HG02852 (cell line): ENCODE measurements at regions not wholly inside any gene's neighbourhood (a gene's known extent, or its start where the extent isn't known, plus 50 kb on each side); places are given as distances from the start of the nearest gene placed in this dataset.

Experiments used
- ATAC-seq: cut with Tn5 transposase; IDR thresholded peaks from one replicate; pipeline ENCODE4 v1.9.1; 2021; ENCODE audit warnings: mild to moderate bottlenecking, moderate library complexity; ENCODE audit not compliant: unreplicated experiment

DNA sequence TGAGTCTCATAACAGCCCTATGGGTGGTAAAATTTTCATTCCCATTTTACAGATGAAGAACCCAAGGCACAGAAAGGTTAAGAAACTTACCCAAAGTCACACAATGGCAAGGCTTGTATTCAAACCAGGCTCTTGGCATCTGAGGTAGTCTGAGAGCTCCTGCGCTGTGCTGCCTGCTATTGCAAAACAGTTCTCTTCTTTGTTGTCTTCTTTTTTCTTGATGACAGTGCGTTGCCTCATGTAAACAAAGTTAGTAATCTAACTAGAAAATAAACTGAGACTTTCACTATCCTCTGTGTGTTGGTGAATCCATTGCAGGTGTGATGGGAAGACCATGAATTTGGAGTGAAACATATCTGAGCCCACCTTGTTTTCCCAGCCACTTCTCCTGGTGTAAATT is 240.8 kb downstream of the PTEN start:
- no peak for ATAC-seq

GRCh38 chr10:88106366-88106765 is 242.9 kb downstream of the PTEN start:
- ATAC-seq = no peak

GRCh38 chr10:88107296-88108097 is 244.1 kb downstream of the PTEN start:
- no peak for ATAC-seq

GRCh38 chr10:88108115-88108610 is 244.7 kb downstream of the PTEN start:
- ATAC-seq = peak; percentile 49

GRCh38 chr10:88110355-88110754 is 246.9 kb downstream of the PTEN start:
- peak; percentile 29 for ATAC-seq

GRCh38 chr10:88110822-88111221 is 247.4 kb downstream of the PTEN start:
- ATAC-seq = no peak

DNA sequence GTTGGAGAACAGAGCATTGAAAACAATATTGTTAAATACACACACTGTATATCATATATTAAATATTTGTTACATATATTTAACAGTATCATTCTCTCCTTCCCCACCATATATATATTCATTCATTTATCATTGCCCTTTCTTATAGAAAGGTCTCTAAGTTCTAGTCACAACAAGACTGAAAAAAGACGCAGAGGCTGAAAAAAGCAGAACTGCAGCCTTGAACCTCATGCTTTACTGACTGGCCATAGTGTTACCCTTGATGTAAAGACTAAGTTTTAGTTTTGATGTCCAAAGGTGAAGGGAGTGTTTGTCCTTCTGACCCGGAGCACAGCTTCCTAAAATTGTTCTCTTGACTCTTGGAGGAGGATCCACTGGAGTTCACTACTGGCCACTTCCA is 247.9 kb downstream of the PTEN start:
- no peak for ATAC-seq

DNA sequence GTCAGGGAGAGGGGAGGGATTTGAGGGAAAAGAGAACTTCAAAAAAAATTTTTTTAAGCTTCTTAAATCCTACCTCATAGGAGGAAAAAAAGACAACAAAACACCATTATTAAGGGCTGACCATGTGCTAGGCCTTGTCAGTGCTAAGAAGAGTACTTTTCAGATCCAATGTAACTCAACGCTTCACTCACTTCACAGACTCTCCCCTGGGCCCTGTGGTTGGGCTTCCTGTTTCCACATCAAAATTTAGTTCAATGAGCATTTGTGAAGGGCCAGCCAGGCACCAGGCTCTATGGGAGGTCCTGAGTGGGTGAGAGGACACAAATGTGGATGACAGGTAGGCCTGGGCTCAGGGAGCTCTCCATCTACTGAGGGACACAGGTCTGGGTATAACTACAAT is 249.8 kb downstream of the PTEN start:
- ATAC-seq = no peak

DNA sequence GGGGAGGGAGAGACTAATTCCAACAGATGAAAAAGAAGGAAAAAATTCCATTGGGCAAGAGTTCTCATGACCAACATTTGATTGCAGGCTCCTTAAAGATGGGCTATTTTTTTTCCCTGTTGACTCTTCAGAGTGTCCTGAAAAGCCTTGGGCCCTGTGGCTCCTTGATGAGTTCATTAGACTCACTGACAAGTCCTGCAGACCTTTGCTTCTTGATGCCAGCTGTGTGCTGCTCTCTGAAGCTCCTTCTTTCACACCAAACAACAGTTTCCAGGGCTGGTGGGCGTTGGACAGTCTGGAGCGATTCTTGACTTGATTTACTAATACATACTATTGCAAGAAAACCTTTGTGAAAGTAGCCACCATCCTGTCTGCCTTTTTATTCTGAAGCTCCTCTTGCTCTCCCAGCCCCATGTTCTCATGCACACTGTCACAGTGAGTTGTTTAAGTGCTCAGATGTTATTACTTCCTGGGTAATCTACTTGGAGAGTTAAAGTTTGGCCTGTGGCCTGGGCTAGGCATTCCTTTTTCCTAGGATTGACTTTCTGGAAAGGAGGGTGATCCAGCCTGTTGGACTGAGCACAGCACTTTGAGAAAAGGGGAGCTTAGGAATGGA is 250.3 kb downstream of the PTEN start:
- ATAC-seq = no peak

GRCh38 chr10:88114368-88114767 is 250.9 kb downstream of the PTEN start:
- ATAC-seq = no peak

DNA sequence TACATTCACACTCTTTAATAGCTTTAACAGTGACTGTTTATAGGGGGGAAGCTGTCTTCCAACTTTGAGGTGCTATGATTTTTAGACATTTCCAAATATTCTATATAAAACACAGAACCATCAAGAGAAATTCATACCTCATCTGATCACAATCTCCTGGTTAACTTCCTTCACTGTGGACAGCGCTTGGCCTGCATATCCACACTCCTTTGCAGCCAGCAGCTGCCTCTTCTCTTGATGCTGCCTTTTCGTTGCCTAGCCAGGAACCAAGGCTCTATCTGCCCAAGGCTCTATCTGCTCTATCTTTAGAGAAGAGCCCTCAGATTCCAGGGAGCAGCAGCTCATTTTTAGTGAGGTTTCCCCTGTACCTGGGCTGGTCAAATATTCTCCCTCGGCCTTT is 252.0 kb downstream of the PTEN start:
- ATAC-seq = no peak

DNA sequence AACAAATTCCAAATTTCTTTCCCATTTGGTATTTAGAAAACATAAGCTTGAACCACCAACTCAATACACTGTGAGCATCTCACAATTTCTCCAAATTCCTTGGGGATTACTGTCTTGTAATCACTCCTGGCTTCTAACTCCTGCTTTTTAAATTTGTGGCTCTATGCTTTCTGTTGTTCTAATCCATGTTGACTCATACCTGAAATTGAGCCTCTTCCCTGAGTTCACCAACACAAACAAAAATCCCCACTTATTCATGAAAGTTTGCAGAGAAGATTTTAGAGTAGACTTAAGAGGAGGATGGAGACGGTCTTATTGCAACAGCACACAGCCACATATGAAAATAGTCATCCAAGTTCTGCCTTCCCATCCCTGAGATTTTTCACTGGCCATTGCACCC is 252.5 kb downstream of the PTEN start:
- no peak for ATAC-seq

- no peak for ATAC-seq
Observed at GRCh38 chr10:88116481-88116880, 253.1 kb downstream of the PTEN start.

GRCh38 chr10:88116971-88117626 is 253.7 kb downstream of the PTEN start:
- ATAC-seq = peak; percentile 50

DNA sequence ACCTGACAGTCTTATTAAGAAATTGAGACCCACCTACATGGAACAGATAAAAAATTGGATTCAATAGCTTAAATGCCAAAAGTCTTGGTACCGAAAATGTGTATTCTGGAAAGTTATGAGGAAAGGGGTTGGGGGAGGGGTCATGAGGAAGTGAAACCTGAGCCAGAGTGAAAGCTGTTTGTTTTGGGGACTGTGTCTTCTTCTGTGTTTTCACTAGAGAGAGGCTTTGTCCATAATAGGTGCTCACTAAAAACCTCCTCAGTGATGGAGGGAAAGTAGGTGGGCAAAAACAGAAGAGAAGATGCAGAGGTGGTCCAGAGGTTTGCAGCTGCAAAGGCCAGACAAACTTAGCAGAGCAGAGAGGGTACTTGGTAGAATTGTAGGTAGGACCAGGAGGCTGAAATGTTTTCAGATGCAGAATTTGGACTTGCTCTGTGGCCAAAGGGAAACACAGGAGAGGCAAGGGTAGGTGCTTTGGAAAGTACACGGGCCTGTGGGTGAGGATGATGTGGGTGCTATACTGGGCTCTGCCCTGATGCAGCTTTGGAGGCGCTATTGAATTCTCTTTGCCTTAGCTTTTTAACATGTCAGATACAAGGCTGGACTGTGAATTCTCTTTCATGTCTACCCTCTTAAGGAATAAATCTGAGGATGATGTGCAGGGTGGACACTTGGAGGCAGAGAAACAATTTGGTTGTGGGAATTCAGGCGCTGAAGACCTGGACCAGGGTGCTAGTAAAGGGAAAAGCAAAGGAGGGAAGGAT is 254.6 kb downstream of the PTEN start:
- ATAC-seq = peak; percentile 34

DNA sequence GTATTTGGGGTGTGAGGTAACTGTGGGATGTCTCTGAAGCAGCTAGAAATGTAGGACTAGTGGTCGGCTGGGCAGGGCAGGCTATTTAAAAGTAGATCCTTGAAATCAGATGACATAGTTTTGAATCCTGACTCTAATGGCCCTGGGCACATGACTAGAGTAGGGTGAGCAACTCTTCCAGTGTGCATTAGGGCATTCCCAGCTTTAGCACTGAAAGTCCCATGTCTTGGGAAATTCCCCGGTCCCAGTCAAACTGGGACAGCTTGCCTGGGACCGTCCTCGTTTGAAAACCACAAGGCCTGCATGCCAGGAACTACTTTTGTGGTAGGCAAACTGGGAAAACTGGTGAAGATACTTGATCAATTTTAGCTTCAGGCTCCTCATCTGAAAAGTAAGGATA is 255.3 kb downstream of the PTEN start:
- ATAC-seq = no peak

DNA sequence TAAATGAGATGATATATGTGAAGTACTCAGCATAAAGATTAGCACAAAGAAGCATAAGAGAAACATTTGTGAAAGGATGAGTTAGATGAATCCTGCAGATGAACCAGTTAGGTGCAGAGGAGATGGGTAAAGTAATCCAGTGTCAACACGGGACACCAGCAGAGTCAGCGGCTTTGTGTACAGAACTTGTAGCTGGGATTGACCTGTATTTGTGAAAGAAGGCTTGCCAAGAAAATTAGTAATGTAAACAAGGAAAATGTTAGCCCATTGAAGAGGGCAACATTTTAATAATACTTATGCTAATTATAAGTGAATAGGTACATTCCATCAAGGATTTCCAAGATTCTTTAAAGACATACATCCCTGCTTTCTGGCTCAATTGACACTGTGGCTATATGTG is 255.7 kb downstream of the PTEN start:
- ATAC-seq = no peak

DNA sequence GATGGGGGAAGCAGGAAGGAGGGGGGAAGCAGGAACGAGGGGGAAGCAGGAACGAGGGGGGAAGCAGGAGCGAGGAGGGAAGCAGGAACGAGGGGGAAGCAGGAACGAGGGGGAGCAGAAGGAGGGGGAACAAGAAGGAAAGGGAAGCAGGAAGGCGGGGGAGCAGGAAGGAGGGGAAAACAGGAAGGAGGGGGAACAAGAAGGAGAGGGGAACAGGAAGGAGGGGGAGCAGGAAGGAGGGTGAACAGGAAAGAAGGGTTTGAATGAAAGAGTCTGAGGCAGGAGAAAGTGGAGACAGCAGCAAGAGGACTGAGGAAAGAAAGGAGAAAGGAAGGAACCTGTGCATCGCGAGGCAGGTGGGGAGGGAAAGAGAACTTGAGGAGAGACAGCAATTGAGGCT is 256.6 kb downstream of the PTEN start:
- ATAC-seq = no peak

GRCh38 chr10:88120599-88121333 is 257.3 kb downstream of the PTEN start:
- no peak for ATAC-seq

- no peak for ATAC-seq
Observed at GRCh38 chr10:88121361-88121760, 257.9 kb downstream of the PTEN start.

- no peak for ATAC-seq
Observed at GRCh38 chr10:88122145-88122544, 258.7 kb downstream of the PTEN start.
